Panc1 (cell line): ENCODE measurements at regions not wholly inside any gene's neighbourhood (a gene's known extent, or its start where the extent isn't known, plus 50 kb on each side); places are given as distances from the start of the nearest gene placed in this dataset.

Experiments
- CTCF ChIP-seq: fragments of 450-650 bp; IDR thresholded peaks from 2 replicates; pipeline ENCODE4 v1.5.1; 2017; ENCODE audit warnings: mild to moderate bottlenecking
- SIN3A ChIP-seq: IDR thresholded peaks from 2 replicates; pipeline ENCODE4 v1.6.1; 2012; ENCODE audit warnings: low read depth, mild to moderate bottlenecking, low read length, moderate library complexity, borderline replicate concordance; ENCODE audit not compliant: insufficient read depth

DNA sequence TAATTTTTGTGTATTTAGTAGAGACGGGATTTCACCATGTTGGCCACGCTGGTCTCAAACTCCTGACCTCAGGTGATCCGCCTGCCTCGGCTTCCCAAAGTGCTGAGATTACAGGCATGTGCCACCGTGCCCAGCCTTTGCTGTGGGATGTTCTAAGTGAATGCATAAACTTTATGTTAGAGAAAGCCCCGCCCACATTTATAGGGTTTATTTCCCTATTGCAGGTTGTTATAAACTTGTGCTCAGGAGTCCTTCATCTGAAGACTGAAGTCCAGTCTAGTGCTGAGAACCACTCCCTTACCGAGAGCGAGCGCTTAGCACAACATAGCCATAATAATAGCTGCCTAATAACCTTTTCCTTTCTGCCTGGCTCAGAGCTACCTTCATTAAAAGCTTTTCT lies 75.4 kb upstream of the ZNF217 start:
- TF ChIP-seq CTCF (no peak), SIN3A (no peak)
